ENCODE measurements at regions not wholly inside any gene's neighbourhood (a gene's known extent, or its start where the extent isn't known, plus 50 kb on each side); places are given as distances from the start of the nearest gene placed in this dataset.

- no peaks in the 10 kb centered on the region for H3K36me3 Mint-ChIP-seq
- DNase-seq (ENCODE audit: extremely low spot score, unreplicated experiment) = no peak
- no peaks in the 10 kb centered on the region for H3K27me3 Mint-ChIP-seq
- H3K4me1 Mint-ChIP-seq (ENCODE audit: unreplicated experiment) = peaks cover 4% of the 10 kb centered on the region
- no peak overlapping the region for H3K4me3 Mint-ChIP-seq
- TF ChIP-seq, protein P1, sequence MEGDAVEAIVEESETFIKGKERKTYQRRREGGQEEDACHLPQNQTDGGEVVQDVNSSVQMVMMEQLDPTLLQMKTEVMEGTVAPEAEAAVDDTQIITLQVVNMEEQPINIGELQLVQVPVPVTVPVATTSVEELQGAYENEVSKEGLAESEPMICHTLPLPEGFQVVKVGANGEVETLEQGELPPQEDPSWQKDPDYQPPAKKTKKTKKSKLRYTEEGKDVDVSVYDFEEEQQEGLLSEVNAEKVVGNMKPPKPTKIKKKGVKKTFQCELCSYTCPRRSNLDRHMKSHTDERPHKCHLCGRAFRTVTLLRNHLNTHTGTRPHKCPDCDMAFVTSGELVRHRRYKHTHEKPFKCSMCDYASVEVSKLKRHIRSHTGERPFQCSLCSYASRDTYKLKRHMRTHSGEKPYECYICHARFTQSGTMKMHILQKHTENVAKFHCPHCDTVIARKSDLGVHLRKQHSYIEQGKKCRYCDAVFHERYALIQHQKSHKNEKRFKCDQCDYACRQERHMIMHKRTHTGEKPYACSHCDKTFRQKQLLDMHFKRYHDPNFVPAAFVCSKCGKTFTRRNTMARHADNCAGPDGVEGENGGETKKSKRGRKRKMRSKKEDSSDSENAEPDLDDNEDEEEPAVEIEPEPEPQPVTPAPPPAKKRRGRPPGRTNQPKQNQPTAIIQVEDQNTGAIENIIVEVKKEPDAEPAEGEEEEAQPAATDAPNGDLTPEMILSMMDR (conservative IDR thresholded peaks at IDR 0.05) = no peak
- no peak overlapping the region for H3K27ac Mint-ChIP-seq
- no peaks in the 10 kb centered on the region for H3K9me3 Mint-ChIP-seq
Measured at GRCh38 chr2:157194844-157195243, 62.7 kb upstream of the GALNT5 start.

DNA sequence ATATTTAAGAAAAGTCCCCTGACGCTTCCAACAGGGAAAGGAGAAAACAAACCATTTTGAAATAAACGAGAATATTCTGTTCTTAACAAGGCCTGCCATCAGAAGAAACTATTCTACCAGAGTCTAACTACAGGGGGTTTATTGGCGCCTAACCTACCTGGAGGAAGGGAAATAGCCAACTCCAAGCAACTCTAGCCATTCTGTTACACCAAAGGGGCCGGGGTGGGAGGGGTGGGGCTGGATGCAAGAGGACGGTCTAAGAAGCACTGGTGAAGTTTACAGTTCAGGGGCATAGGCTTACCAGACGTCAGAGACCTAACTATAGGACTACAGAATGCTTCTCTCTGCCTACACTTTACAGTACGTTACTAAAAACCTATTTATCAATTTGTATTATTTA lies 60.5 kb upstream of the GALNT5 start:
- TF ChIP-seq, protein P1 (conservative IDR thresholded peaks at IDR 0.05) = no peak
- H3K27me3 Mint-ChIP-seq = no peaks in the 10 kb centered on the region
- H3K4me1 Mint-ChIP-seq (ENCODE audit: unreplicated experiment) = peaks cover 4% of the 10 kb centered on the region
- no peak for DNase-seq (ENCODE audit: extremely low spot score, unreplicated experiment)
- H3K9me3 Mint-ChIP-seq = no peaks in the 10 kb centered on the region
- no peak overlapping the region for H3K4me3 Mint-ChIP-seq
- H3K36me3 Mint-ChIP-seq = no peaks in the 10 kb centered on the region
- no peak overlapping the region for H3K27ac Mint-ChIP-seq

- Mint-ChIP-seq H3K4me3 (no peak overlapping the region), H3K36me3 (no peaks in the 10 kb centered on the region), H3K9me3 (no peaks in the 10 kb centered on the region), H3K27ac (no peak overlapping the region), H3K4me1 (ENCODE audit: unreplicated experiment) (peaks cover 4% of the 10 kb centered on the region), H3K27me3 (no peaks in the 10 kb centered on the region)
- no peak for DNase-seq (ENCODE audit: extremely low spot score, unreplicated experiment)
- TF ChIP-seq, protein P1 (conservative IDR thresholded peaks at IDR 0.05) = no peak
Measured at GRCh38 chr2:157197848-157198247, 59.7 kb upstream of the GALNT5 start.

- H3K9me3 Mint-ChIP-seq = no peaks in the 10 kb centered on the region
- H3K27ac Mint-ChIP-seq = no peak overlapping the region
- DNase-seq (ENCODE audit: extremely low spot score, unreplicated experiment) = no peak
- no peaks in the 10 kb centered on the region for H3K27me3 Mint-ChIP-seq
- no peaks in the 10 kb centered on the region for H3K36me3 Mint-ChIP-seq
- TF ChIP-seq, protein P1 (conservative IDR thresholded peaks at IDR 0.05) = no peak
- H3K4me3 Mint-ChIP-seq = no peak overlapping the region
- H3K4me1 Mint-ChIP-seq (ENCODE audit: unreplicated experiment) = no peaks in the 10 kb centered on the region
Measured at GRCh38 chr2:157203651-157204050, 53.9 kb upstream of the GALNT5 start.

DNA sequence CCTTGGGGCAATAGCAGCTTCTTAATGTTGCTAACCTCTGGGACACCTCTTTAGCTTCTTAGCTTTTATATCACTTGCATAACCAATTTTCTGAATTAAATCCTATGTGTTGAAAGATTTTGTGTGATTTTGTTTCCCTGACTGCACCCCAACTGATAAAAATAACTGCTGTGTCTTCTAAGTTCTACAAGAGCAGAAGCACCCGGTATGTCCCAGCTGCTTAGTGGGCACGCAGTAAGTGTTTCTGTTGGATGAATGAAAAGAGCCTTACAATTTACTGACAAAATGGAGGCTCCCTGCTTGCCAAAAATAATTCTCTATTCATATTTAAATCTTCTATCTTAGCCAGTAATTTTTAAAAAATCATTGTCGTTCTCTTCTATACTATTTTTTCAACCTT lies 53.1 kb upstream of the GALNT5 start:
- TF ChIP-seq, protein P1 (conservative IDR thresholded peaks at IDR 0.05) = no peak
- DNase-seq (ENCODE audit: extremely low spot score, unreplicated experiment) = no peak
- Mint-ChIP-seq H3K27ac (no peak overlapping the region), H3K4me3 (no peak overlapping the region), H3K27me3 (no peaks in the 10 kb centered on the region), H3K36me3 (no peaks in the 10 kb centered on the region), H3K9me3 (no peaks in the 10 kb centered on the region), H3K4me1 (ENCODE audit: unreplicated experiment) (no peaks in the 10 kb centered on the region)

DNA sequence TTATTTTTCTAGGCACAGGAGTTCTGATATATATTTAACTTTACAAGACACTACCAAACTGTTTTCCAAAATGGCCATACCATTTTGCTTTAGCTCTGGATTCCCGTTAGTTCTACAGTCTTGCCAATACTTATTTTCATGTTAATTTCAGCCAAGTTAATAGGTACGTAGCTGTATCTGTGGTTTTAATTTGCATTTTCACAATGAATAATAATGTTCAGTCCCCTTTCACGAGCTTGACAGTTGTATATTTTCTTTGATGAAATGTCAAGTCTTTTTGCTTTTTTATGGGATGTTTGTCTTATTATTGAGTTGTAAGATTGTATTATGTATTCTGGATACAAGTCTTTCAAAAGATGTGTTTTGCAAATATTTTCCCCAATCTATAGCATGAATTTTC lies 50.6 kb upstream of the GALNT5 start:
- TF ChIP-seq, protein P1 (conservative IDR thresholded peaks at IDR 0.05) = no peak
- H3K27me3 Mint-ChIP-seq = no peaks in the 10 kb centered on the region
- H3K4me3 Mint-ChIP-seq = no peak overlapping the region
- H3K27ac Mint-ChIP-seq = no peak overlapping the region
- DNase-seq (ENCODE audit: extremely low spot score, unreplicated experiment) = no peak
- no peaks in the 10 kb centered on the region for H3K4me1 Mint-ChIP-seq (ENCODE audit: unreplicated experiment)
- H3K36me3 Mint-ChIP-seq = no peaks in the 10 kb centered on the region
- H3K9me3 Mint-ChIP-seq = no peaks in the 10 kb centered on the region
